Smooth muscle cell (in vitro differentiated cells): ENCODE measurements at regions not wholly inside any gene's neighbourhood (a gene's known extent, or its start where the extent isn't known, plus 50 kb on each side); places are given as distances from the start of the nearest gene placed in this dataset.

ENCODE experiments used
- DNase-seq: peaks from one replicate; lab custom pipeline; 2025; ENCODE audit not compliant: unreplicated experiment; lab: John Stamatoyannopoulos, UW
- H2AFZ ChIP-seq: fragments of 200-600 bp; sonication (generic); 2 replicates; pipeline ENCODE4 v1.6.0; 2016; ENCODE audit warnings: antibody characterized with exemption, low read depth, mild to moderate bottlenecking
- H3F3A ChIP-seq: fragments of 200-600 bp; sonication (generic); 2 replicates; pipeline ENCODE4 v1.6.0; 2017; ENCODE audit warnings: antibody characterized with exemption, low read depth
- H3K27ac ChIP-seq: fragments of 200-600 bp; sonication (generic); 2 replicates; pipeline ENCODE4 v1.5.1; 2016; ENCODE audit warnings: low read depth, mild to moderate bottlenecking
- H3K27me3 ChIP-seq: fragments of 200-600 bp; sonication (generic); 2 replicates; pipeline ENCODE4 v1.6.1; 2016; ENCODE audit warnings: low read depth, mild to moderate bottlenecking
- H3K36me3 ChIP-seq: fragments of 200-600 bp; sonication (generic); 2 replicates; pipeline ENCODE4 v1.5.1; 2016; ENCODE audit warnings: low read depth
- H3K4me1 ChIP-seq: fragments of 200-600 bp; sonication (generic); 2 replicates; pipeline ENCODE4 v1.5.1; 2016; ENCODE audit warnings: low read depth
- H3K4me2 ChIP-seq: fragments of 200-600 bp; sonication (generic); 2 replicates; pipeline ENCODE4 v1.6.0; 2016; ENCODE audit warnings: mild to moderate bottlenecking
- H3K4me3 ChIP-seq: fragments of 200-600 bp; sonication (generic); 2 replicates; pipeline ENCODE4 v1.5.1; 2016; ENCODE audit warnings: mild to moderate bottlenecking
- H3K79me2 ChIP-seq: fragments of 200-600 bp; sonication (generic); 2 replicates; pipeline ENCODE4 v1.6.0; 2016; ENCODE audit warnings: low read depth, mild to moderate bottlenecking
- H3K9ac ChIP-seq: fragments of 200-600 bp; sonication (generic); 2 replicates; pipeline ENCODE4 v1.6.0; 2016; ENCODE audit warnings: low read depth
- H3K9me3 ChIP-seq: fragments of 200-600 bp; sonication (generic); replicated peaks from 2 replicates; pipeline ENCODE4 v1.5.1; 2016; ENCODE audit warnings: low read depth
- H4K20me1 ChIP-seq: fragments of 200-600 bp; sonication (generic); 2 replicates; pipeline ENCODE4 v1.6.0; 2016; ENCODE audit warnings: low read depth
- CTCF ChIP-seq: fragments of 200-600 bp; sonication (generic); IDR thresholded peaks from 2 replicates; pipeline ENCODE4 v1.5.1; 2017; ENCODE audit warnings: borderline replicate concordance, mild to moderate bottlenecking, antibody characterized with exemption; ENCODE audit not compliant: insufficient read depth, poor library complexity, severe bottlenecking
- WGBS: methylation state at CpG from one replicate; pipeline ENCODE4 v1.1.7; 2016; ENCODE audit warnings: low lambda C conversion rate; 5-methylcytosine and 5-hydroxymethylcytosine counted together

GRCh38 chr21:27108701-27109100 lies 141.8 kb upstream of the ADAMTS5 start:
- Histone ChIP-seq H3K9me3 (no peaks in the 10 kb centered on the region), H3K4me3 (no peak overlapping the region), H3F3A (no peaks in the 10 kb centered on the region), H3K4me2 (peak overlapping the region; percentile 25), H3K9ac (no peak overlapping the region), H3K4me1 (peaks cover 3% of the 10 kb centered on the region), H2AFZ (no peak overlapping the region), H3K27ac (no peak overlapping the region), H4K20me1 (no peaks in the 10 kb centered on the region), H3K79me2 (no peaks in the 10 kb centered on the region), H3K27me3 (no peaks in the 10 kb centered on the region), H3K36me3 (no peaks in the 10 kb centered on the region)
- 74% methylated on average over 2 of the region's 2 CpGs for WGBS
- no peak for DNase-seq
- no peak for TF ChIP-seq CTCF

- 76% methylated on average over 1 of the region's 1 CpG for WGBS
These were observed 141.3 kb upstream of the ADAMTS5 start for GRCh38 chr21:27108228-27108627.

DNA sequence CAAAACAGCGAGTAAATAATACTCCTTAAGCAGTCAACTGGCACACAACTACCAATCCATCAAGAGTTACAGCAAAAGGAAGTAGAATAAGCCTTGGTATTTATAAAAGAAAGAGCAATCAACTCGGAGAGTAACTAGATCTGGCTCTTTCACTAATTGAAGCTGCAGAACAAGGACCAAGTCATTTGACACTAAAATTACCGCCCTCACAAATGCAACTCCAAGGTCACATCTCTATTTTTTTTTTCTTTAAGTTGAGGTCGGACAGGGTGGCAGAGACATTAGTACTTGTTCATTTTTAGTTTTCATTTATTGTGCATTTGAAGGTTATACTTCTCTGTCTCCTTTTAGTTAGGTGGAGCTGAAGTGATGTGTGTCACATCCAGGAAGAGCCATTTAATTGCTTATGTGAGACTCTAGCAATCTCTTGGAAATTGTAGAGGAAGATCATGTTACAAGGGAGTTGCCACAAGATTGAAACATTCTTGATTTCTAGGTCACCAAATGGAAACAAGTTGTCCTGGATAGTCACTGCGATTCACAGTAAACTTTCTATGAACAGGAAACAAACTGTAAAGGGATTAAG lies 138.1 kb upstream of the ADAMTS5 start:
- Histone ChIP-seq H3K79me2 (no peaks in the 10 kb centered on the region), H3K36me3 (no peaks in the 10 kb centered on the region), H2AFZ (peak overlapping the region; percentile 33), H3F3A (no peaks in the 10 kb centered on the region), H4K20me1 (no peaks in the 10 kb centered on the region), H3K4me3 (no peak overlapping the region), H3K9me3 (no peaks in the 10 kb centered on the region), H3K4me2 (no peak overlapping the region), H3K27ac (no peak overlapping the region), H3K9ac (no peak overlapping the region), H3K4me1 (peaks cover 3% of the 10 kb centered on the region), H3K27me3 (no peaks in the 10 kb centered on the region)
- no peak for DNase-seq
- WGBS = 51% methylated on average over 5 of the region's 5 CpGs
- no peak for TF ChIP-seq CTCF

More at GRCh38 chr21:27108228-27108627, 141.3 kb upstream of the ADAMTS5 start:
- Histone ChIP-seq H3K27me3 (no peaks in the 10 kb centered on the region), H3K9ac (no peak overlapping the region), H3K27ac (peak overlapping the region; percentile 1), H3K4me2 (peak overlapping the region; percentile 25), H3F3A (no peaks in the 10 kb centered on the region), H4K20me1 (no peaks in the 10 kb centered on the region), H3K36me3 (no peaks in the 10 kb centered on the region), H3K4me3 (no peak overlapping the region), H3K79me2 (no peaks in the 10 kb centered on the region), H2AFZ (no peak overlapping the region), H3K9me3 (no peaks in the 10 kb centered on the region), H3K4me1 (peaks cover 3% of the 10 kb centered on the region)
- DNase-seq = no peak
- no peak for TF ChIP-seq CTCF

- Histone ChIP-seq H3K4me3 (no peak overlapping the region), H3K79me2 (no peaks in the 10 kb centered on the region), H4K20me1 (no peaks in the 10 kb centered on the region), H3F3A (no peaks in the 10 kb centered on the region), H2AFZ (no peak overlapping the region), H3K27me3 (no peaks in the 10 kb centered on the region), H3K9ac (no peak overlapping the region), H3K27ac (no peak overlapping the region), H3K9me3 (no peaks in the 10 kb centered on the region), H3K4me2 (no peak overlapping the region), H3K36me3 (peaks cover 3% of the 10 kb centered on the region), H3K4me1 (peaks cover 3% of the 10 kb centered on the region)
- TF ChIP-seq CTCF = no peak
- DNase-seq = no peak
These were observed 136.9 kb upstream of the ADAMTS5 start for GRCh38 chr21:27103768-27104167.
